ENCODE measurements at regions not wholly inside any gene's neighbourhood (a gene's known extent, or its start where the extent isn't known, plus 50 kb on each side); places are given as distances from the start of the nearest gene placed in this dataset.

- no peaks in the 10 kb centered on the region for H3K27me3 ChIP-seq (ENCODE audit: control insufficient read depth in 2 of 2, insufficient read depth in 2 of 2, low read length in 2 of 2)
- no peak for FAIRE-seq
- no peaks in the 10 kb centered on the region for H3K79me2 ChIP-seq (ENCODE audit: control insufficient read depth, insufficient read depth, low read length)
- H3K4me1 ChIP-seq (ENCODE audit: control insufficient read depth, extremely low read depth, insufficient read depth, low read length) = no peaks in the 10 kb centered on the region
- no TSS peak for BruUV-seq (replicated peaks)
- no peak overlapping the region for H3K4me2 ChIP-seq (ENCODE audit: insufficient read depth, low read length)
- H2AFZ ChIP-seq (ENCODE audit: low read depth, low read length) = no peak overlapping the region
- ChIA-PET CTCF (interaction anchor here (1.1 kb wide), 1 partner anchor 12 kb away, joined by 3 read pairs; no protein-coding TSS in a partner anchor), POLR2A (no interaction called here)
- intact Hi-C loops (cut with micrococcal nuclease) = no loop called here
- dilution Hi-C loops (cut with MboI; ENCODE audit: extremely low pct_ligation_motif_present, low sequenced_read_pairs) = no loop called here
- no peaks in the 10 kb centered on the region for H3K9me1 ChIP-seq (replicated peaks; ENCODE audit: control insufficient read depth, extremely low read depth, insufficient read depth, low read length)
- no peak overlapping the region for H3K27ac ChIP-seq (ENCODE audit: insufficient read depth, low read depth, low read length)
- no peaks in the 10 kb centered on the region for H4K20me1 ChIP-seq (replicated peaks; ENCODE audit: control insufficient read depth, extremely low read depth, insufficient read depth, low read length)
- TF ChIP-seq GATA2 (IDR thresholded peaks at IDR 0.05; ENCODE audit: insufficient read depth, insufficient read length, low read depth, low read length) = no peak
- H3K36me3 ChIP-seq (ENCODE audit: control insufficient read depth in 2 of 2, extremely low read depth in 1 of 2, insufficient read depth in 2 of 2, low read length in 2 of 2) = no peaks in the 10 kb centered on the region
- no peak for DNase-seq (ENCODE audit: low read depth, low spot score)
- no peak overlapping the region for H3K4me3 ChIP-seq (replicated peaks in 1 of 3; ENCODE audit: insufficient read depth in 1 of 3, low read depth in 1 of 3, low read length in 3 of 3)
- no peak overlapping the region for H3K9ac ChIP-seq (replicated peaks; ENCODE audit: extremely low read depth, insufficient read depth, low read length)
- no peaks in the 10 kb centered on the region for H3K9me3 ChIP-seq (replicated peaks; ENCODE audit: control insufficient read depth, insufficient read depth, low read length)
Measured at GRCh38 chr4:110675426-110675825, 52.5 kb upstream of the PITX2 start.

GRCh38 chr4:110676241-110676640, 53.4 kb upstream of the PITX2 start:
- dilution Hi-C loops (cut with MboI; ENCODE audit: extremely low pct_ligation_motif_present, low sequenced_read_pairs) = no loop called here
- POLR2A ChIA-PET = no interaction called here
- Histone ChIP-seq H4K20me1 (replicated peaks; ENCODE audit: control insufficient read depth, extremely low read depth, insufficient read depth, low read length) (no peaks in the 10 kb centered on the region), H3K79me2 (ENCODE audit: control insufficient read depth, insufficient read depth, low read length) (no peaks in the 10 kb centered on the region), H3K27ac (ENCODE audit: insufficient read depth, low read depth, low read length) (no peak overlapping the region), H3K4me2 (ENCODE audit: insufficient read depth, low read length) (no peak overlapping the region), H3K9me3 (replicated peaks; ENCODE audit: control insufficient read depth, insufficient read depth, low read length) (no peaks in the 10 kb centered on the region), H2AFZ (ENCODE audit: low read depth, low read length) (no peak overlapping the region), H3K9me1 (replicated peaks; ENCODE audit: control insufficient read depth, extremely low read depth, insufficient read depth, low read length) (no peaks in the 10 kb centered on the region), H3K4me3 (replicated peaks in 1 of 3; ENCODE audit: insufficient read depth in 1 of 3, low read depth in 1 of 3, low read length in 3 of 3) (no peak overlapping the region), H3K9ac (replicated peaks; ENCODE audit: extremely low read depth, insufficient read depth, low read length) (no peak overlapping the region), H3K4me1 (ENCODE audit: control insufficient read depth, extremely low read depth, insufficient read depth, low read length) (no peaks in the 10 kb centered on the region), H3K36me3 (ENCODE audit: control insufficient read depth in 2 of 2, extremely low read depth in 1 of 2, insufficient read depth in 2 of 2, low read length in 2 of 2) (no peaks in the 10 kb centered on the region), H3K27me3 (ENCODE audit: control insufficient read depth in 2 of 2, insufficient read depth in 2 of 2, low read length in 2 of 2) (no peaks in the 10 kb centered on the region)
- intact Hi-C loops (cut with micrococcal nuclease) = no loop called here
- FAIRE-seq = no peak
- DNase-seq (ENCODE audit: low read depth, low spot score) = no peak
- CTCF ChIA-PET = no interaction called here
- no TSS peak for BruUV-seq (replicated peaks)
- no peak for TF ChIP-seq CTCF (IDR thresholded peaks at IDR 0.05; ENCODE audit: extremely low read depth in 1 of 2, insufficient read depth in 1 of 2, low read depth in 1 of 2, low read length in 2 of 2)

Measured in endothelial cell of umbilical vein (primary cell).